CD14-positive monocyte (primary cell): ENCODE measurements at regions not wholly inside any gene's neighbourhood (a gene's known extent, or its start where the extent isn't known, plus 50 kb on each side); places are given as distances from the start of the nearest gene placed in this dataset.

Source experiments
- DNase-seq, 3 donors: peaks; one replicate each; pipeline ENCODE4 v3.0.0-alpha.2; 2011 to 2022
- H2AFZ ChIP-seq: 2 replicates; pipeline ENCODE4 v1.6.0; 2012; ENCODE audit warnings: mild to moderate bottlenecking, low read depth, low read length, inconsistent platforms; ENCODE audit not compliant: insufficient read depth, poor library complexity, severe bottlenecking
- H3K27ac ChIP-seq, 2 donors: 1 replicate in 1 of 2; 2 replicates in 1 of 2; pipeline ENCODE4 v1.5.1; 2012 to 2013; ENCODE audit warnings: low read length in 2 of 2, control low read depth in 1 of 2, inconsistent platforms in 1 of 2, low read depth in 1 of 2, mild to moderate bottlenecking in 1 of 2
- H3K27me3 ChIP-seq, 2 donors: one replicate each; pipeline versions ENCODE4 v1.6.0 to v1.6.1; 2011 to 2013; ENCODE audit warnings: low read length in 2 of 2; ENCODE audit not compliant: control insufficient read depth in 2 of 2, insufficient read depth in 2 of 2
- H3K36me3 ChIP-seq, 2 donors: replicated peaks in 1 of 2; 1 replicate in 1 of 2; 2 replicates in 1 of 2; pipeline versions ENCODE4 v1.5.1 to v1.6.1; 2012 to 2013; ENCODE audit warnings: low read length in 2 of 2, control low read depth in 1 of 2, inconsistent platforms in 1 of 2, mild to moderate bottlenecking in 1 of 2; ENCODE audit not compliant: insufficient read depth in 2 of 2, control insufficient read depth in 1 of 2
- H3K4me1 ChIP-seq, 2 donors: 1 replicate in 1 of 2; 2 replicates in 1 of 2; pipeline versions ENCODE4 v1.5.1 to v1.6.1; 2012 to 2013; ENCODE audit warnings: low read length in 2 of 2, control low read depth in 1 of 2, inconsistent platforms in 1 of 2, mild to moderate bottlenecking in 1 of 2, moderate library complexity in 1 of 2; ENCODE audit not compliant: insufficient read depth in 2 of 2, control insufficient read depth in 1 of 2
- H3K4me2 ChIP-seq: replicated peaks from 2 replicates; pipeline ENCODE3; 2012; ENCODE audit warnings: low read length, moderate library complexity, mild to moderate bottlenecking; ENCODE audit not compliant: poor library complexity, severe bottlenecking; ENCODE audit errors: extremely low read depth
- H3K4me3 ChIP-seq, 3 experiments: fragments of 200-600 bp in 1 of 3; sonication (generic) in 1 of 3; replicated peaks in 1 of 3; 1 replicate in 2 of 3; 2 replicates in 1 of 3; pipeline ENCODE4 v1.5.1; 2011 to 2013; ENCODE audit warnings: low read length in 3 of 3, mild to moderate bottlenecking in 3 of 3, control low read depth in 2 of 3, low read depth in 2 of 3, inconsistent platforms in 1 of 3, moderate library complexity in 1 of 3
- H3K79me2 ChIP-seq: 2 replicates; pipeline ENCODE4 v1.6.0; 2012; ENCODE audit warnings: mild to moderate bottlenecking, control low read depth, inconsistent platforms, low read length, moderate library complexity; ENCODE audit not compliant: insufficient read depth
- H3K9ac ChIP-seq: 2 replicates; pipeline ENCODE4 v1.6.0; 2017; ENCODE audit warnings: low read length, mild to moderate bottlenecking; ENCODE audit not compliant: insufficient read depth, poor library complexity, severe bottlenecking
- H3K9me3 ChIP-seq, 2 donors: replicated peaks in 1 of 2; 1 replicate in 1 of 2; 2 replicates in 1 of 2; pipeline versions ENCODE4 v1.5.1 to v1.6.1; 2012 to 2013; ENCODE audit warnings: low read length in 2 of 2, control low read depth in 1 of 2; ENCODE audit not compliant: control insufficient read depth in 1 of 2, insufficient read depth in 1 of 2
- H4K20me1 ChIP-seq: 2 replicates; pipeline ENCODE4 v1.6.0; 2012; ENCODE audit warnings: mild to moderate bottlenecking, low read length, control low read depth, moderate library complexity; ENCODE audit not compliant: insufficient read depth
- H3K27ac Mint-ChIP-seq, 7 donors: one replicate each; pipeline ENCODE4 v1.8.0; 2020; ENCODE audit warnings: mild to moderate bottlenecking in 7 of 7, mixed read lengths in 7 of 7, moderate library complexity in 6 of 7, inconsistent platforms in 2 of 7
- H3K27me3 Mint-ChIP-seq, 3 donors: one replicate each; pipeline ENCODE4 v1.8.0; 2021 to 2022; ENCODE audit warnings: low read depth in 3 of 3, mild to moderate bottlenecking in 3 of 3, mixed read lengths in 3 of 3, moderate library complexity in 3 of 3, inconsistent platforms in 1 of 3
- H3K36me3 Mint-ChIP-seq, 2 donors: one replicate each; pipeline ENCODE4 v1.8.0; 2020; ENCODE audit warnings: mixed read lengths in 2 of 2, inconsistent platforms in 1 of 2, mild to moderate bottlenecking in 1 of 2
- H3K4me1 Mint-ChIP-seq: one replicate; pipeline ENCODE4 v1.8.0; 2020; ENCODE audit warnings: mild to moderate bottlenecking, mixed read lengths
- H3K4me3 Mint-ChIP-seq, 2 donors: one replicate each; pipeline ENCODE4 v1.8.0; 2020; ENCODE audit warnings: mild to moderate bottlenecking in 2 of 2, mixed read lengths in 2 of 2, moderate library complexity in 1 of 2
- H3K9me3 Mint-ChIP-seq, 7 donors: one replicate each; pipeline ENCODE4 v1.8.0; 2020 to 2022; ENCODE audit warnings: mixed read lengths in 7 of 7, mild to moderate bottlenecking in 6 of 7, moderate library complexity in 6 of 7, inconsistent platforms in 2 of 7
- CTCF ChIP-seq: fragments of 200-600 bp; IDR thresholded peaks from one replicate; pipeline ENCODE4 v1.8.0; 2022; ENCODE audit warnings: antibody characterized with exemption, mild to moderate bottlenecking
- WGBS: methylation state at CpG from one replicate; pipeline ENCODE4 v1.1.5; 2013; ENCODE audit warnings: missing lambda C conversion rate; ENCODE audit not compliant: insufficient coverage; 5-methylcytosine and 5-hydroxymethylcytosine counted together
- intact Hi-C, 2 donors: fragments of 100-400 bp; cut with micrococcal nuclease; formaldehyde crosslinking; loops; one replicate each; pipeline versions ENCODE4 v1.15.0 to v1.15.1; 2023

DNA sequence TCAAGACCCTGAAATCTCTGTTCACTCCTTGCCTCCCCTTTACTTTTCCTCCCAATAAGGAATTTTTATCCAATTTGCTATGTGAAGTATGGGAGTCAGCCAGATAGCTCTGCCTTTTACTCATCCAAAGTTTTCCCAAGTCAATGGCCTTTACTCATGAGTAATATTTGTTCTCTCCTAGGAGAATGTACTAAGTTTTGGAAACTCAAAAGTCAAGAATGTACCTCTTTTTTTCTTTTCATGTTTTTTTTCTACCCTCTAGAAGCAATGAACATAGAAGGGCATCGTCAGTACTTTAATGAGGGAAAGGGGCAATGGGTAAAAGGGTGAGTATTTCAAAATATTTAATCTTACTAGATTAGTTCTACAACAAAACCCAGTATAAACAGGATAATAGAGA, 140.2 kb upstream of the SGCD start:
- H3K27ac Mint-ChIP-seq: no peak overlapping the region
- H3K4me1 ChIP-seq: no peaks in the 10 kb centered on the region
- H3K9me3 ChIP-seq: no peaks in the 10 kb centered on the region
- WGBS: no CpG with 5 or more reads among the region's 1 CpG
- H3K79me2 ChIP-seq: no peaks in the 10 kb centered on the region
- H3K27me3 ChIP-seq: no peaks in the 10 kb centered on the region
- H3K36me3 Mint-ChIP-seq: no peaks in the 10 kb centered on the region
- no peak overlapping the region for H2AFZ ChIP-seq
- H3K4me2 ChIP-seq: no peak overlapping the region
- H3K36me3 ChIP-seq: no peaks in the 10 kb centered on the region
- no peak overlapping the region for H3K4me3 ChIP-seq
- DNase-seq: no peak
- H3K9me3 Mint-ChIP-seq: peaks cover 0 to 6% (median 2%) of the 10 kb centered on the region in 7 donors
- H3K27me3 Mint-ChIP-seq: peaks cover 0 to 2% (median 0%) of the 10 kb centered on the region in 3 donors
- no peaks in the 10 kb centered on the region for H4K20me1 ChIP-seq
- TF ChIP-seq CTCF: no peak
- H3K4me3 Mint-ChIP-seq: no peak overlapping the region
- H3K27ac ChIP-seq: no peak overlapping the region
- no peaks in the 10 kb centered on the region for H3K4me1 Mint-ChIP-seq
- H3K9ac ChIP-seq: no peak overlapping the region
- intact Hi-C loops: no loop called here

GRCh38 chr5:156188016-156188415, 138.9 kb upstream of the SGCD start:
- no peak overlapping the region for H3K27ac Mint-ChIP-seq
- H3K27me3 Mint-ChIP-seq: peaks cover 0 to 2% (median 0%) of the 10 kb centered on the region in 3 donors
- no peak for DNase-seq
- no peak overlapping the region for H3K27ac ChIP-seq
- no peaks in the 10 kb centered on the region for H4K20me1 ChIP-seq
- no peak overlapping the region for H3K4me3 ChIP-seq
- H3K79me2 ChIP-seq: no peaks in the 10 kb centered on the region
- H3K36me3 Mint-ChIP-seq: no peaks in the 10 kb centered on the region
- WGBS: no CpG with 5 or more reads among the region's 3 CpGs
- no peak overlapping the region for H2AFZ ChIP-seq
- intact Hi-C loops: no loop called here
- peaks cover 0 to 4% (median 0%) of the 10 kb centered on the region in 7 donors for H3K9me3 Mint-ChIP-seq
- H3K4me1 ChIP-seq: no peaks in the 10 kb centered on the region
- no peaks in the 10 kb centered on the region for H3K27me3 ChIP-seq
- H3K9ac ChIP-seq: no peak overlapping the region
- no peak for TF ChIP-seq CTCF
- H3K4me3 Mint-ChIP-seq: no peak overlapping the region
- H3K9me3 ChIP-seq: no peaks in the 10 kb centered on the region
- H3K4me1 Mint-ChIP-seq: no peaks in the 10 kb centered on the region
- H3K36me3 ChIP-seq: no peaks in the 10 kb centered on the region
- no peak overlapping the region for H3K4me2 ChIP-seq
